HG03520 (cell line): ENCODE measurements at regions not wholly inside any gene's neighbourhood (a gene's known extent, or its start where the extent isn't known, plus 50 kb on each side); places are given as distances from the start of the nearest gene placed in this dataset.

Source experiments
- ATAC-seq: cut with Tn5 transposase; IDR thresholded peaks from one replicate; pipeline ENCODE4 v1.9.1; 2021; ENCODE audit warnings: mild to moderate bottlenecking, moderate library complexity; ENCODE audit not compliant: unreplicated experiment

DNA sequence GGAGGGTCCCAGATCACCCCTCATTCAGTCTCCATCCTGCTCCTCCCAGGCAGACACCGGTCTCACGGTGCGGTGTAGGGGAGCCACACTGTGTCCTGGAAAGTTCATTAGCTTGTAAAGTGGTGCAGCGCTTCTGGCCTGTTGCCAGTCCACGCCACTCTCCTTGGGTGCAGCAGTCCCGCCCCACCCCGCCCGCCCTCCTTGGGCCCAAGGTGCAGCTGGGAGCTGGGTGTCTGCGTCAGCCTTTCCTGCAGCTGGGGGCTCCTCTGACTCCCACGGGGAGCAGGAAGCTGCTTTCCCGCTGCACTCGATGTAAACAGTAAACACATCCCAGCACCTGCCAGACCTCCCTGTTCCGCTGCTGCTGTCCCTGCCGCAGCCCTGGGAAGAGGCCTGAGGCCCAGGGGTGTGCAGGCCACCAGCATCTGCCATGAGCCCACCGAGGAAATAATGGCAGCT lies 53.8 kb upstream of the ASB18 start:
- ATAC-seq: no peak

DNA sequence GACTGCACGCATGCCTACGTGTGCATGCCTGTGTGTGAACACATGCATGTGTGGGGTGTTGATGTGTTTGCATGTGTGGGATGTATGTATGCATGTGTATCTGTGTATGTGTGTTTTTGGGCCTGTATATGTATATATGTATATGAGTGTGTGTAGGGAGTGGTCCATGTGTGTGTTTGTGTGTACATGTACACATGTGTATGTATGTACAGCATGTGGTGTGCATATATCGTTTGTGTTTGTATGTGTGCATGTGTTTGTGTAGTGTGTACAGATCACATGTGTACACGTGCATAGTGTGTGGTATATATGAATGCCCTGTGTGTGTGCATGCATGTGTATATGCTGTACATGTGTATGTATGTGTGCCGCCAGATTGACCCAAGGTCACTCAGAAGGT lies 54.2 kb upstream of the ASB18 start:
- ATAC-seq: no peak

DNA sequence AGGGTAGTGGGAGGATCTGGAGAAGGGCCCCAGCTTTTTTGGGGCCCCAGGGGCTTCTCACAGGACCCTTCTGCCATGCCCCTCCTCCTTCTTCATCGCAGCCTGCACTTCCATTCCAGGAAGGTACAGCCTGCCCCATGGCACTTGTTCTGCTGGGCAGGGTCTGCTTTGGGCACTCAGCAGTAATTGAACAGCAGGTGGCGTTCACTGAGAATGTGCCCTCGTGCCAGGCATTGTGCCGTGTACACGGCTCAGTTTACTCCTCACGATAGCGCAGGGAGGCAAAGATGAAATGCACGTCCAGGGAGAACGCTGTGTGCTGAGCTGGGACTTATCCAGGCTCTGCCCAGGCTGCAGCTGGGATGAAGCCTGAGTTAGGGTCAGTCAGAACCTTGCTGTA lies 54.8 kb upstream of the ASB18 start:
- no peak for ATAC-seq

DNA sequence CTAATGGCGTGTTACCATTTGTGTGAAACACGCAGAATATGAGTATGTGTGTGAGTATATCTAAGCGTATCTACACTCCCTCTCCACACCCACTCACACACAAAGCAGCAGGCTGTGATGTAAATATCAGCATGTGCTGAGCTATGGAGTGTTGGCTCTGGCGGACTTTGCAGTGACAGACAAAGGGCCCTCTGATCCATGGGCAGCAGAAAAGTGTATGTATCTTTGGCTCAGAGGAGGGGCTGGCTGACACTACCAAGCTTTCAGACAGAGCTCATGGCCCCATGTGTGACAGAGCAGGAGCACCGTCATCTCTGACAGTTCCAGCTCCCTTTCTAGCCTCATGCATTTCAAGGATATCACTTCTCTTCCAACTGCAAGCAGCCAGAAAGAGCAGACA lies 57.2 kb upstream of the ASB18 start:
- no peak for ATAC-seq

DNA sequence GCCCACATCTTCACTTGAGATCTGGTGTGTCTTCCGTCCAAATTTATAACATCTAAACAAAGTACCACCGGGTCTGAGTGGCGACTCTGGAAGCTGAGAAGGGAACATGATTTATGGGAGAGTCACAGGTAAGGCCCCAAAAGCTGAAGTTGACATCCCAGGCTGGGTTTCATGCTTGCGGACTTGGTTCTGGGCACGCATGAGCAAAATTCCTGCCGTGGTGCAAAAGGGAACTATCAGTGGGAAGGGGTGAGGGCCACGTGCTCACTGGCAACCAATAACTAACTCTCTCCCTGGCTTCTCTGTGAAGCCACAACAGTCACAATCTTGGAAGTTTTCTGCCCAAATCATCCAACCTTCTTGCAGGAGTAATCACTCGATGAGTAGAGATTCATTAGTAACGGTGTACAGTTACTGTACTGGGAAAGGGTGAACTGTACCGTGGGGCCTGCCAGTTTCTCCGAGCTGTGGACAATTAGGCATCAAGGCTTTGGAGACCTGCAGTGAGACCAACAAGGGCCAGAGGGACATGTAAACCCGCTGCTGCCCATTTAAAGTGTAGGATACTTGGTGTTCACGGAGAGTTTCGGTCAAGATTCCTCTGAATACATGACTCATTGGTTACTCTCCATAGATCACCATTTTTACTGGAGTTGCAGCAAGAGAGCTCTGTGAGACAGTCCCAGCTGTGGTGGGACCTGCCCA lies 69.4 kb upstream of the ASB18 start:
- no peak for ATAC-seq

DNA sequence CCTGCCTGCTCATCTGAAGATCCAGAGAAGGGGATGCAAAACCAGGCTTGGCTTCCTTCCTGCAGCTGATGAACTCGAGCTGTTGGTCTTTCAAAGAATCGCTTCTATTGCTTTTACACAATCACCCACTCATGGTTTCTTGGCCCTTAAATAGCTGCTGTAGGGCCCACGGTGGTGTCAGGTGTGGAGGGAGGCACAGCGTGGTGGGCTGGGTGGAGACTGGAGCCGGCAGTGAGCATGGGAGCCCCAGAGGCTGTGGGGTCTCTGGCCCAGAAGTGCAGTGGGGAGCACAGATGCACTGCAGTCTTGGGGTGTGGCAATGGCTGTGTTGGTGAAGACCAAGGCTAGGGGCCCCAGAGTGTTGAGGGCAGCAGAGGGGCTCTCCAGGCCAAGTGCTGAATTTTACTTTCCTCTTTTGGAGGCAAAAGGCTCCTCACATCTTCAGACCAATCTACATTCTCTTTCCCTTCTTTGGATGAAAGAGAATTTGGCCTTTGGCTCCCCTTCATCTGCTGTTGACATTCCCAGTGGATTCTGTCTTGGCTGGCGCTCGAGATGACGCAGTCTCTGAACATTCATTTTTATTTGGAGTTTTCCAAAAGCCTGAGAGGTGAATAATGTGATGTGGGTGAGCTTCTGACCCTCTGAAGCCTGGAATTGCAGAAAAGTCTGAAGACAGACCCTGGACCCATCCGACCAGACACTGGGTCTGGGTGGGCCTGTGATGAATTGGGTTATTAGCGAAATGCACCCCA lies 70.1 kb upstream of the ASB18 start:
- no peak for ATAC-seq

DNA sequence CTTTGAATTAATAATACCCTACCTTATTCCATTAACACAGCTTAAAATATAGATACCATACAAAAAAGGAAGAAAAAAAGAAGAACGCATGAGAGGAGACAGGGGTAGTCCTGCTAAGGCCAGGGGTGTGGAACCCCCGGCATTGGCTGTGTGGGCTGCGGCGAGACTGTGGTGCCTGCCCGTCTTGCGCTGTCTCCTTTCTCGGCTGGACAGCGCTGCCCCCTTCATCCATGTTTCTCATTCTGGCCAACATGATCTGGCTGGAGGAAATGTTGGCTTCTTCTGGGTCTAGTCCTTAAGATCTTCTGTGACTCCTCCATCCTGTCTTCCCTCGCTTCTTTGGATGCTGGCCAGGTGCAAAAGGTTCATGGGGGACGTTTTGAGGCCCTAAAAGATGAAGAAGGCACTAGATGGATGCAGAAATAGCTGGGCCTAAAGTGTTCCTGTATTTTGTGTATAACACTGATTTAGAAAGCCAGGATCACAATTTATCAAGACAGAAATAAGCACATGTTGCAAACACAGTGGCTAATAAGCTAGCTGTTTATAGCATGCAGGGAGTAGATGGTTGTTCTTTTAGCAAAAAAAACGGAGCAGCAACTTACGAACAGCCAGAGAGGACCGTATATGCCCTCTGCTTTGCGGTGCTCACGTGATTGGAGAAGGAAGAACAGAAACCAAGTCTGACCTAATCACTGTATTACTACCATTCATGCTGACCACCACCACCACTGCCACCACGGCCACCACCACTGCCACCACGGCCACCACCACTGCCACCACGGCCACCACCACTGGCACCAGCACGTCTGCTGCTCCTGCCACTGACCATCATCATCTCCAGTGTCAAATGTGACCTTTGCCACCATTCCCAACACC lies 71.7 kb upstream of the ASB18 start:
- no peak for ATAC-seq

DNA sequence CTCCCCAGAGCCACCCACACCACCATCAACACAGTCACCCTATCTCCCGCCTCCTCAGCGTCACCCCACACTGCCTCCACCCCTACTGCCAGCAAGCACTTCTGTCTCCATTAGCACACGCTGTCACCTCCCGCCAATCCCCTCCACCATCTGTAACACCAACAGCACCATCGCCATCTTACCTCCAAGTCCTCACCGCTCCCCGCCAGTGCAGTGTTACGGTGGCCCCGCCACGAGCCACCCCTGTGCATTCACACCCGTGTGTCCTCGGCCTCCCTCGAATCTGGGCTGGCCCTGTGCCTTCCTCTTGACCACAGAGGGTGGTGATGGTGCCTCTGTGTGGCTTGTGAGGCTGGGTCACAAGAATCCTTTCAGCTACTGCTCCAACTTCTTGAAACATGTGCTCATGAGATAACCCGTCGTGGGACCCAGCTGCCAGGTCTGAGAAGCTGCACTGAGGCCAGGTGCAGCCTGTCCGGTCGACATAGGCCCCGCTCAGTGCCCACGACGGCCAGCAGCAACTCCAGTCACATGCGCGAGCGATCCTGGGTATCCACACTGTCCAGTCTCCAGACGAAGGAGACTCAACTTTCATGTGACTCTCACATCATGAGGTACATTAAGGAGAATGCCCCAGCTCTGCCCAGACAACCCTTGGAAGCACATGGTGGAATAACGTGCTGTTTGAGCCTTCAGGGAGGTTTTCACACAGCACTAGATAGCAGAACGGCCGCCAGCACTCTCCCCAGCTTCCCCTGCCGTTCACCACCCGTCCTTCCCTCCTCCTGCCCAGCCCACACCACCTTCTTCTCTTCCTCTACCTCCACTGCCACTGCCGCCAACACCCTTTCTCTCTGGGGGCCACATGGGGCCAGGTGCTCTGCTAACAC lies 72.6 kb upstream of the ASB18 start:
- no peak for ATAC-seq

DNA sequence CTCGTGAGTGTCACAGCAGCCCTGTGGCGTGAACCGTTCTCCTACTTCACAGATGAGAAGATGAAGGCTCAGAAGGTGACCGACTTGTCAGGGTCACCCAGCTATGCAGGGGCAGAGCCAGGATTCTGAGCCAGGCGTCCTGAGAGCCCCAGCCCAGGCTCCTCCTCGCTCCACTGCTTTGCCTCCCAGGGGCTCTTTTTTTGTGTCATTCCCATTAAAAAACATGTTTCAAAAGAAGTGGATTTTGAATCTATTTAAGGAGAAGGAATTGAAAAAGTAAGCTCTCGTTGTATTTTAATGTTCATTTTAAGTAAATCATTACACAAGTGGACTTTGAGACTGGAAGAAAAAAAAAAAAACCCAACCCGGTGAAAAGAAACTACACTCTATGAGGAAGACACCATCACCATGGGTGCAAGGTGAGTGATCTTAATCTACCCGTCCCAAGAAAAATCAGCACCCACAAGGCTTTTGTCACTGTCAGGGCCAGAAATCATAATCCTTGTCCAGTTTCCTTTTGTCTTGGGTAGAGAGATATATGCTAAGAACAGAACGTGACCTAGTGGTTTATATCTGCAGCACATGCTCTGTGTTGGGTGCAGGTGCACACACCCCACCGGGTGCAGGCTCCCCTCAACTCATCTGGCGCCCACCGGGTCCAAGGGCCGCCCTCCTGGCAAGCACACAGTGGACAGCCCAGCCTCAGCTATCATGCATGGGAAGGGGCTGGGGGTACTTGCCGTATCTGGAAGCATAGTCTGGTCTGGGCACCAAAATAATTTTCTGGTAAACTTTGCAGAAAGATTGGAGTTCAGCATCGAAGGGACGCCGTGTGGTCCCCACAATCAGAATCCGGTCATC lies 73.5 kb upstream of the ASB18 start:
- no peak for ATAC-seq

DNA sequence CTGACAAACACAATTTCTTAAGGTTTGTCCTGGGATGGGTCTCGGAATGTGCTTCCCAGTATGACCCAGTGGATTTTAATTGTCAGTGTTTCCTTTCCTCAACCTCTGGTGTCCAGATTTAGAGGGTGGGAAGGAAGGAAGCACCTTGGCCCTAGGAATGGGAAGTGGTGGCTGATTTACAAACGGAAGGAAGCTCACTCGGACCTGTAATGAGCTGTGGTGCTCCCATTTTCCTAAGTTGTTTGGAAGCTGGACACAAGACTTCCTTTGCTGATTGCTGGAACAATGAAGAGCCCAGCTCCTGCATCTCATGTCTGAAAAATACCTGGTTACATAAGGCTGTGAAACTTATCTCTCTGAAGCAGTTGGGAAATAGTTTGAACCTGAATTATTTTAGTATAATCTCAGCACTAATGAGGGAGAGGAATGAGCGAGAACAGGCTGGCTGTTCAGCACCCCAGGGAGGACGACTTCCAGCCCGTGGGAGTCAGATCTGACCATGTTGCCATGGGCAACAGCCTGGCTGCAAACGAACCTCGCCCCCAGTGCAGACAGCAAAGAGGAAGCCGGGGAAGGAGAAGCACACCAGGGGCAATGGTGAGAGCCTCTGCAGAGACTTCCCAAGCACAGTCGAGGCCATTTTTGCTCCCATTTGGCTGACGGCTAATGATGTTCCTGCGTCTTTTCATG lies 74.4 kb upstream of the ASB18 start:
- no peak for ATAC-seq

DNA sequence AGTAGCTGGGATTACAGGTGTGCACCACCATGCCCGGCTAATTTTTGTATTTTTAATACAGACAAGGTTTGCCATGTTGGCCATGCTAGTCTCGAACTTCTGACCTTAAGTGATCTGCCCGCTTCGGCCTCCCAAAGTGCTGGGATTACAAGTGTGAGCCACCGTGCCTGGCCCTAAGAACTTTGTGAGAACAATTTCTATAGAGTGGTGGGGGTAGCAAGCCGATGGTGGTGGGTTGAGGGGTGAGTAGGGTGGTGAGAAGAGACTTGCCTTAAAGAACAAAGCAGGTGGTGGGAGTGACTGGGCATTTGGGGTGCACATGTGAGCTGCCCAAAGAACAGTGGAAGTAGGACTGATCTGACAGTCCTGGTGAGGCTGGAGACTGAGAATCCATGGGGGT lies 76.0 kb upstream of the ASB18 start:
- no peak for ATAC-seq

DNA sequence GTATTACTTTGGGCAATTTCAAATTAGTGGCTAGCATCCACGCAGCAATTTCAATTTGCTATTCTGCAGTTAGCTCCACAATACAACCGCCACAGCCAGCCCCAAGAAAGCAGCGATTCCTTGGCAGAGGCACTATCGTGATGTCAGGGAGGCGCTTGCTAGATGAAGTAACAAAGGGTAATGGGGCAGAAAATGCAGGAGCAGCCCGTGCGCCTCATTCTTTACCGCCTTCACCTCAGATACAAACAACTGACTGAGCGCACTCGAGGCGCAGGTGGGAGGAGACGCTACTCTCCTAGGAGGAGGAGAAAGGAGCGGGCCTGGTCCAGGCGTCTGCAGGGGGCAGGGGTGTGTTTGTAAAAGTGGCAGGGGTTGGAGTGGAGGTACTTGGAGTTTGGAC lies 76.9 kb upstream of the ASB18 start:
- no peak for ATAC-seq

DNA sequence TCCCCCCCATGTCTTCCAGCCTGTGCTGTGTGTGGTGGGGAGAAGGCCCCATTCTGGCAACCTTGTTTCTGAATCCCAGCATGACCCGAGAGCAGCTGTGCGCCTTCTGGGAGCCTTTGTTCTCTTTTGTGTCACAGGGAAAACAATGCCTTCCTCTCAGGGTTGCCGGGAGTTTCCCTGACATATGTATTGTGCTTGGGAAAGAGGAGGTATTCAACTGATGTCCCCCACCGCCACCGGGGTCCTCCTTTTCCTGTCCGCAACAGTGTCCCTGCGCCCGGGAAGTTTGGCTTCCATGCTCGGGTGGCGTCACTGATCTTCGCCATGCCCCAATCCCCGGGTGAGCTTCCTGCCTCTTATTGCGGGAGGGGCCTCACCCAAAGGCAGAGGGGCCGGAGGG lies 77.5 kb upstream of the ASB18 start:
- no peak for ATAC-seq

DNA sequence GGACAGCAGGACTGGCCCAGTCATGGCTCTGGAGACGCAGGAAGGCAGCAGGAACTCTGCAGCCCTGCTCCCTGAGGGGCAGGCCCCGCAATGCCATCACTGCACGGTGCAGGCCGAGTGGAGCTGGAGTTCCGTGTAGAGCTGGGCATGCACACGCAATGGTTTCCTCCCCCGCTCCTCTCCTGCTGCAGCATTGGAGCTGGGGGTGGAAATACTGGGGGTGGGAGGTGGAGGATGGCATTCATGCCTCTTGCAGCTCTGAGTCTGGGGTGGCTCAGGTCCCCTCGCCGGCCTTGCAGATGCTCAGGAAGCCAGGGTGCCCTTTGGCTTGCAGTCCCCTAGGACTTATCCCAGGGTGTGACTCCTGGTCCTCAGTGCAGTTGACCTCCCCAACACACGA lies 78.3 kb upstream of the ASB18 start:
- ATAC-seq: no peak

DNA sequence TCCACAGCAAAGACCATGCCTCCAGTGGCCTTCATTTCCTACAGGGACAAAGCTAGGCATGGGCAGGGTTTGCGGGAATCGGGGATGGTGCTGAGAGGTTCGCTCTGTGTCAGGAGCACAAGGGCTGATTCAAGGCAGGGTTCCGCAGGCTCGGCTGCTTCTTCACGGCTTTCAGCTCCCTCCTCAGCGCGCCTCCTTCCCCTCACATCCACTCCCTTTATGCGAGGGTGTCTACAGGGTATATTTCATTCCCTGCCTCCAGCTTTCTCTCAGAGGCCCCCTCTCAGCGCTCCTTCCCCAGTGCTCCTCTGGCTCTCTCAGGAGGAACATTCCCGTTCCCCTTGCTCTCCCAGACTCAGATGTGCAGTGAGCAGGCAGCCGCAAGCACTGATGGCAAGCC lies 78.7 kb upstream of the ASB18 start:
- ATAC-seq: no peak

DNA sequence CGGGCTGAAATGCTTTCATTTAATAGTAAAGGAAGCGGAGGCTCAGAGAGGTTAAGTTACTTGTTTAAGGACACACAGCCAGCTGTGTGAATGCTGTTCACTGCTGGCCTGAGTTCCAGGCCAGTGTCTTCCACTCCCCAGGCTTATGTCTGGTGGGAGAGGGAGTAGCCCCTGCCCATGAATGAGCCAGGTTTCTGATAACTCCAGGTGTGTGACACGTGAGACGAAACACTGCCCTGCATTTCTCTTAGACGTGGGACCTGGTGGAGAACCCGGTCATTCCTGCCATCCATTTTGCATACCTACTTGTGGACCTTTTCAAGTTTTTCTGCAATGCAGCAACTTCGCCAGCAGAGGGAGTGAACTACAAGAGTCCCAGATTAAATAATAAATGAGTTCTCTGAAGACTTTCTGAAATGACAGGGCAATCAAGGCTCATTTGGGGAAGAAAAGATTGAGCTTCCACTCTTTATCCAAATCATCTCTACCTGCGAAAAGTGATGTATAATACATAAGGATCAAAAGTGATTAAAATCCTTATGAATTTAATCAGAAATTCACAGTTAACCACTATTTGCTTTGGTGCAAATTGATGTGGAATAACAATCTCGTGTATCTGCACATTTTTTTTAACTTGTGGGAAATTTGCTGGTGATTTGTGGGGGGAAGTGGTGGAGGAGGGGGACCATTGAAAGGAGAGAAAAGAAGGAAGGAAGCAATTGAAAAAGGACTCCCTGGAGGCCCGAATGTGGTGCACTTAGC lies 79.4 kb upstream of the ASB18 start:
- no peak for ATAC-seq

DNA sequence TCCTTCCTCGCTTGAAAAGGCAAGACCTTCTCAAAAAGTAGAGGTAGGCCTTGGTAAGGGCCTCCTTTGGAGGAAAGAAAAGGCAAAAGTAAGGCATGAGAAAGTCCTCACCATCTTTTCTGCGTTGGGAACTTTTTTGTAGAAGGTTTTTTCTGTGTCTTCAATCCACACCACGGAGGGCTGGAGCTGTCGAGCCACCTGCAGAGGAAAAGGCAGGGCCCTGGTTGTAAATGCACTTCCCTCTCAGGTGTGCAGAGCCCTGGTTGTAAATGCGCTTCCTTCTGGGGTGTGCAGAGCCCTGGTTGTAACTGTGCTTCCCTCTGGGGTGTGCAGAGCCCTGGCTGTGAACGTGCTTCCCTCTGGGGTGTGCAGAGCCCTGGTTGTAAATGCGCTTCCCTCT lies 80.2 kb upstream of the ASB18 start:
- ATAC-seq: no peak

DNA sequence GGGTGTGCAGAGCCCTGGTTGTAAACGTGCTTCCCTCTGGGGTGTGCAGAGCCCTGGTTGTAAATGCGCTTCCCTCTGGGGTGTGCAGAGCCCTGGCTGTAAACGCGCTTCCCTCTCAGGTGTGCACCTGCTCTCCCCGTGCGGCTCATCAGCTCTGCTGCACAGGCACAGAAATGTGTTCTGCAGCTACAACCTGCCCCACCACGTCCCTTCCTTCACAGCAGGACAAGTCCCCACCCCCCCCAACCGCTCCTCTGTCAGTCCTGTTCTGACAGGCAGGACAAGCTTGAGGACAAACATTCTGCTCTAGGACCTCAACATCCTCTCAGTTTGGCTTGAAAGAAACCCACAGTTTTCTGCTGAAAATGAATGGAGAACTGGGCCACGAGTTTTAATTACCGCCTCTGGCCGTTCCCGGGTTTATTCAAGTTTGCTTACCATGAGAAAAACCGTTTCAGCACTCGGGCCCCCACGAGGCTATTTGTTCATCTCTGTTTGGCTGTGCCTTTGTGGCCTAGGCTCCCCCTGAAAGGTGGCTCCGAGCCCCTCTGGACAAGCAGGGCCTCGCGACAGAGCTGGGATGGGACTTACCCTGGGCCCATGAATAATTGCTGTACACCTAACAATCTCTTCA lies 81.0 kb upstream of the ASB18 start:
- ATAC-seq: no peak
